ENCODE measurements at regions not wholly inside any gene's neighbourhood (a gene's known extent, or its start where the extent isn't known, plus 50 kb on each side); places are given as distances from the start of the nearest gene placed in this dataset.

GRCh38 chr2:160838147-160838546 is 322.1 kb upstream of the TANK start:
- no peak for TF ChIP-seq POLR2AphosphoS5 (IDR thresholded peaks at IDR 0.05; ENCODE audit: low read depth)
- no peak for TF ChIP-seq CTCF (IDR thresholded peaks at IDR 0.05; ENCODE audit: insufficient read depth, low read length)
